Stimulated activated naive B cell treated with anti-CD40 and anti-IgM and Interleukin-4, amounts not matched to agents 10 μg/mL and 1 μg/mL and 100 μg/mL, for 72 hours (primary cell): ENCODE measurements at regions not wholly inside any gene's neighbourhood (a gene's known extent, or its start where the extent isn't known, plus 50 kb on each side); places are given as distances from the start of the nearest gene placed in this dataset.

ENCODE experiments used
- ATAC-seq, 2 donors: fragments of 150-1000 bp; cut with Tn5 transposase; replicated peaks; 2 replicates each; pipeline ENCODE4 v1.10.0; 2021; ENCODE audit warnings: moderate library complexity in 1 of 2
- DNase-seq: peaks from one replicate; pipeline ENCODE4 v3.0.0; 2021
- H3K27ac Mint-ChIP-seq: one replicate; pipeline ENCODE4 v1.8.0; 2022; ENCODE audit warnings: mild to moderate bottlenecking, mixed read lengths
- H3K27me3 Mint-ChIP-seq, 2 donors: one replicate each; pipeline ENCODE4 v1.8.0; 2022; ENCODE audit warnings: mixed read lengths in 2 of 2
- H3K36me3 Mint-ChIP-seq, 2 donors: one replicate each; pipeline ENCODE4 v1.8.0; 2022; ENCODE audit warnings: mixed read lengths in 2 of 2, mild to moderate bottlenecking in 1 of 2
- H3K4me1 Mint-ChIP-seq, 2 donors: one replicate each; pipeline ENCODE4 v1.8.0; 2022; ENCODE audit warnings: mixed read lengths in 2 of 2, mild to moderate bottlenecking in 1 of 2
- H3K4me3 Mint-ChIP-seq, 2 donors: one replicate each; pipeline ENCODE4 v1.8.0; 2022; ENCODE audit warnings: mild to moderate bottlenecking in 2 of 2, mixed read lengths in 2 of 2, moderate library complexity in 1 of 2
- H3K9me3 Mint-ChIP-seq, 2 donors: one replicate each; pipeline ENCODE4 v1.8.0; 2022; ENCODE audit warnings: mixed read lengths in 2 of 2, mild to moderate bottlenecking in 1 of 2

GRCh38 chr20:19928328-19929011, 88.7 kb upstream of the NAA20 start:
- Mint-ChIP-seq H3K4me1 (peaks cover 6 to 9% of the 10 kb centered on the region in 2 donors), H3K36me3 (no peaks in the 10 kb centered on the region), H3K4me3 (no peak overlapping the region), H3K9me3 (no peaks in the 10 kb centered on the region), H3K27ac (no peak overlapping the region), H3K27me3 (peaks cover 0 to 5% of the 10 kb centered on the region in 2 donors)
- ATAC-seq, result no peak
- DNase-seq, result no peak

DNA sequence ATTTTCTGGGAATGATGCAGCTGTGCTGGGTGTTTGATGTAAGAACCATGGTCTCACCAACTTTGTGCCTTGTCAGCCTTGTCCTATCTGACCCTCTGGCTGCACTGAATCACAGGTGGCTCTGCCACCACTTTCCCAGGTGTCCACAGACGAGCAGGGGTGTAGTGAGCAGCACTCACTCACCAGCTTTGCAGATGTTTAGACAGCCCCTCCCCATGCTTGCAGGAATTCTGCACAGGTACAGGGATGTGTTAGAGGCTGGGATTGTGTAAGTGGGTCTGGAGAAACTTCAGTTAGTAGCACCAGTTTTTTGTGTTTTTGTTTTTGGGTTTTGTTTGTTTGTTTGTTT, 88.2 kb upstream of the NAA20 start:
- ATAC-seq (no peak), DNase-seq (no peak)
- Mint-ChIP-seq H3K9me3 (no peaks in the 10 kb centered on the region), H3K4me1 (peaks cover 7 to 12% of the 10 kb centered on the region in 2 donors), H3K4me3 (no peak overlapping the region), H3K27ac (no peak overlapping the region), H3K36me3 (no peaks in the 10 kb centered on the region), H3K27me3 (peaks cover 0 to 5% of the 10 kb centered on the region in 2 donors)

GRCh38 chr20:19929481-19930145, 87.5 kb upstream of the NAA20 start:
- Mint-ChIP-seq H3K27ac (no peak overlapping the region), H3K4me1 (peaks cover 11 to 18% of the 10 kb centered on the region in 2 donors), H3K4me3 (no peak overlapping the region), H3K9me3 (no peaks in the 10 kb centered on the region), H3K36me3 (no peaks in the 10 kb centered on the region), H3K27me3 (peaks cover 0 to 5% of the 10 kb centered on the region in 2 donors)
- no peak for ATAC-seq
- DNase-seq, result no peak

GRCh38 chr20:19930426-19930825, 86.7 kb upstream of the NAA20 start:
- Mint-ChIP-seq H3K27ac (no peak overlapping the region), H3K4me3 (no peak overlapping the region), H3K27me3 (peaks cover 0 to 5% of the 10 kb centered on the region in 2 donors), H3K4me1 (peaks cover 17 to 26% of the 10 kb centered on the region in 2 donors), H3K36me3 (no peaks in the 10 kb centered on the region), H3K9me3 (no peaks in the 10 kb centered on the region)
- ATAC-seq (no peak), DNase-seq (no peak)

GRCh38 chr20:19932170-19932667, 84.9 kb upstream of the NAA20 start:
- peaks cover 28 to 44% of the 10 kb centered on the region in 2 donors for H3K4me1 Mint-ChIP-seq
- H3K27ac Mint-ChIP-seq, result no peak overlapping the region
- DNase-seq, result no peak

DNA sequence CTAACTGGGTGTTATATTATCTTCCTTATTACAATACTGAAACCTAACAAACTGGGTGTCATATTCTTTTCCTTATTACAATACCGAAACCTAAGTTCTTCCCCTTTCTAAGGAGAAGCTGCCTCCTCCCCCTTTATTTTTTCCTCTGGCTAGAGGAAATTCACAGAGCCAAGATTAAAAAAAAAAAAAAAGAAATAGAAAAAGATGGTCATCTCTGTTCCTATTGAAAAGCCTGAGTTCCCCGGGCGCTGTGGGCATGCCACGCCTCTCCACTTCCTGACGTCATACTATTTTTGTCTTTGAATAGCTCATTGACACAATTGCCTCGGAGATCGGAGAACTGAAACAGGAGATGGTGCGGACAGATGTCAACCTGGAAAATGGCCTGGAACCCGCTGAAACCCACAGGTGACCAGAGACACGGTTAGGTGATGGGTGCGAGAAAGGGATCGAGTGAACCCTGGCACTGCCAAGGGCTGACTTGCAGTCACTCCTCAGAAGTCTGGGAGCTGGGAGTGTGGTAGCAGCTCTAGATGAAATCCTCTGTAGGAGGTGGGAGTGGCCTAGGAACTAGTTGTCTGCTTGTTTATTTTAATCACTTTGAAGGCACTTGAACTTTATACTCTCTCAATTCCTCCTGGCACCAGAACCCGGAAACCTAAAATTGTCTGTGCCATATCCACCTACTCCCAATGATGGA, 82.2 kb upstream of the NAA20 start:
- DNase-seq, result peak; percentile 66
- no peaks in the 10 kb centered on the region for H3K27me3 Mint-ChIP-seq
- H3K9me3 Mint-ChIP-seq, result no peaks in the 10 kb centered on the region
- peak overlapping the region; percentile 92 for H3K27ac Mint-ChIP-seq
- no peaks in the 10 kb centered on the region for H3K36me3 Mint-ChIP-seq
- peak overlapping the region; percentile 52 to 74 for H3K4me3 Mint-ChIP-seq
- peaks cover 46 to 71% of the 10 kb centered on the region in 2 donors for H3K4me1 Mint-ChIP-seq
- ATAC-seq, result peak; percentile 67 to 73

More at GRCh38 chr20:19932170-19932667, 84.9 kb upstream of the NAA20 start:
- Mint-ChIP-seq H3K9me3 (no peaks in the 10 kb centered on the region), H3K36me3 (no peaks in the 10 kb centered on the region), H3K4me3 (no peak overlapping the region), H3K27me3 (no peaks in the 10 kb centered on the region)
- ATAC-seq, result no peak

DNA sequence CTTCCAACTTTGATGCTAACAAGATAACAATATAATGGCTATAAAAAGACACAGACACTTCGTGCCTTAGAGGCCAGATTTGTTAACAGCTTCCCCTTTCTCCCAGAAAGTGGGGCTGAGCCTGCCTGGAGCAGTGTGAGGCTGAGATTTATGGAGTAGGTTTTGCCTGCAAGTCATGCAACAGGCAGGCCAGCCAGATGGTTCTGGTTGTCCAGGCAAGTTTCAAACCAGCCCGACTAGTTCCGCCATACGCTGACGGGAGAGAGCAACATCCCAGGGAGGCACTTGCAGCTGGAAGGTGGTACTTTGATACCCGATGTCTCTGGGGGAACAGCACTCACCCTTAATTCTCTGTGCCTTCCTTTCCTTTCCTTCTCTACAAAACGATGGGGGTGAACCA, 81.3 kb upstream of the NAA20 start:
- no peak overlapping the region for H3K27ac Mint-ChIP-seq
- DNase-seq (no peak), ATAC-seq (no peak)
- peaks cover 50 to 77% of the 10 kb centered on the region in 2 donors for H3K4me1 Mint-ChIP-seq
- no peaks in the 10 kb centered on the region for H3K27me3 Mint-ChIP-seq
- H3K36me3 Mint-ChIP-seq, result peaks cover 0 to 5% of the 10 kb centered on the region in 2 donors
- H3K9me3 Mint-ChIP-seq, result peaks cover 0 to 4% of the 10 kb centered on the region in 2 donors
- H3K4me3 Mint-ChIP-seq, result no peak overlapping the region

DNA sequence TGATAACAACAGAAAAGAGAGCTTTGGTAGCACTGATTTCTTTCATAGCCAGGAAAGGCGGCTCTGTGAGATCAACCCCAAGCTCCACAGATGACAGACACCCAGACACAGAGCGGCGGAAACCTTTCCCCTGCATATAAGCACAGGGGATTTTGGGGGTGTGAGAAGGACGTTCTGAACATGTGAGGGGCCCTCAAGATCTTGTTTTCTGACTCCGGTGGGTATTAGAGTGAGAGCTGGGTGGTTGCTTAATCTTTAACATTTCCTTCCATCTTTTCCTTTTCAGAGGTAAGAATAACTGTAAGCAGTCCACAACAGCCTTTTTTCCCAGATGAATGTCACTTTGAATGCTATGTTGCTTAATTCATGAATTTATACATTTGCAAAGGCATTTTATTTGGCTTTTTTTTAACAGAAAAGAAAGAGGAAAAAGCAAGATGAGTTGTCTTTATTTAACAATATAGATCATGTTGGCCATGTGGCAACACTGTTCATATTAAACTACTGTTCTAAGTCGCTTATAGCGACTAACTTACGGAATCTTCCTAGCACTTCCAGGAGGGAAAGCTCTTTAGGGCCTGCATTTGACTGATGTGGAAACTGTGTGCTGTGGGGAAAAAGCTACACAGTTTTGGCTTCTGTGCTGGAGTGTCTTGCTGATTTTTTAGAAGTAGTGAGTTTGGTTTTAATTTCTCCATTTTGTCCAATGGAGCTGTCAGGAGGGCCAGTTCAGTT, 80.5 kb upstream of the NAA20 start:
- Mint-ChIP-seq H3K9me3 (peaks cover 0 to 6% of the 10 kb centered on the region in 2 donors), H3K4me3 (peak overlapping the region; percentile 33 to 66), H3K27ac (peak overlapping the region; percentile 89), H3K4me1 (peaks cover 53 to 84% of the 10 kb centered on the region in 2 donors), H3K36me3 (peaks cover 0 to 9% of the 10 kb centered on the region in 2 donors), H3K27me3 (no peaks in the 10 kb centered on the region)
- ATAC-seq, result no peak
- no peak for DNase-seq

GRCh38 chr20:19937218-19937617, 79.9 kb upstream of the NAA20 start:
- peak overlapping the region; percentile 89 for H3K27ac Mint-ChIP-seq

GRCh38 chr20:19937651-19938420, 79.3 kb upstream of the NAA20 start:
- Mint-ChIP-seq H3K36me3 (peaks cover 0 to 9% of the 10 kb centered on the region in 2 donors), H3K27me3 (no peaks in the 10 kb centered on the region), H3K4me3 (peak overlapping the region; percentile 58 to 66), H3K9me3 (peaks cover 0 to 6% of the 10 kb centered on the region in 2 donors), H3K4me1 (peaks cover 54 to 90% of the 10 kb centered on the region in 2 donors), H3K27ac (peak overlapping the region; percentile 89)
- DNase-seq (peak; percentile 50), ATAC-seq (peak; percentile 85 to 86)

More at GRCh38 chr20:19937218-19937617, 79.9 kb upstream of the NAA20 start:
- H3K4me1 Mint-ChIP-seq, result peaks cover 54 to 89% of the 10 kb centered on the region in 2 donors
- no peaks in the 10 kb centered on the region for H3K27me3 Mint-ChIP-seq
- H3K4me3 Mint-ChIP-seq, result peak overlapping the region; percentile 33 to 66
- H3K36me3 Mint-ChIP-seq, result peaks cover 0 to 9% of the 10 kb centered on the region in 2 donors
- DNase-seq (no peak), ATAC-seq (peak; percentile 32 to 43)
- peaks cover 0 to 6% of the 10 kb centered on the region in 2 donors for H3K9me3 Mint-ChIP-seq

DNA sequence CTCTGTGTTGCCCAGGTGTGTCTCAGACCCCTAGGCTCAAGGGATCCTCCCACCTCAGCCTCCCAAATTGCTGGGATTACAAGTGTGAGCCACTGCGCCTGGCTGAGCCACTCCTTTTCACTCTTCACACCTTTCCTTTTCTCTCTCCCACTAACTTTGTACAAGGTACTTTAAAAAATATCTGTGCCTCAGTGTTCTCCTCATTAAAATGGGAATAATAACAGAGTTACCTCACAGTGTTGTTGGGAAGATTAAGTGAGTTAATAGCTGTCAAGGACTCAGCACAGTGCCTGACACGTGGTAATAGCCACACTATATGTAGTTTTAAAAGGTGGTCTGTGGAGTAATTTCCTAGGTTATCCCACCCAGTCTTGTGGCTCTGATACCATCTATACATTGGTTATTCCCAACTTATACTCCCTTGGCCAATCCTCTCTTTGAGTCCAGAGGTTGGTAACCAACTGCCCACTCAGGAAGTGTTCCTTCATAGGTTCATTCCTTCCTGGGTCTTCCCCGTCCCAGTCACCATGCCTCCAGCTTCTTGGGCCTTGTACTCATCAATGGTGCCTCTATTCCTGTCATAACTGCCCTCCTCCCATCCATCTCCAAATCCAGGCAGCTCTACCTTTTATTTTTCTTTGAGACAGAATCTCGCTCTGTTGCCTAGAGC, 78.6 kb upstream of the NAA20 start:
- peaks cover 0 to 6% of the 10 kb centered on the region in 2 donors for H3K9me3 Mint-ChIP-seq
- peak overlapping the region; percentile 89 for H3K27ac Mint-ChIP-seq
- H3K27me3 Mint-ChIP-seq, result no peaks in the 10 kb centered on the region
- DNase-seq (no peak), ATAC-seq (no peak)
- peaks cover 55 to 90% of the 10 kb centered on the region in 2 donors for H3K4me1 Mint-ChIP-seq
- H3K36me3 Mint-ChIP-seq, result peaks cover 0 to 9% of the 10 kb centered on the region in 2 donors
- H3K4me3 Mint-ChIP-seq, result no peak overlapping the region

GRCh38 chr20:19940988-19941460, 76.1 kb upstream of the NAA20 start:
- H3K27me3 Mint-ChIP-seq, result no peaks in the 10 kb centered on the region
- H3K4me3 Mint-ChIP-seq, result no peak overlapping the region
- peaks cover 0 to 12% of the 10 kb centered on the region in 2 donors for H3K36me3 Mint-ChIP-seq
- peaks cover 58 to 93% of the 10 kb centered on the region in 2 donors for H3K4me1 Mint-ChIP-seq
- H3K27ac Mint-ChIP-seq, result peak overlapping the region; percentile 26
- no peak for DNase-seq
- H3K9me3 Mint-ChIP-seq, result peaks cover 0 to 6% of the 10 kb centered on the region in 2 donors
- no peak for ATAC-seq

GRCh38 chr20:19942611-19943010, 74.6 kb upstream of the NAA20 start:
- Mint-ChIP-seq H3K9me3 (peaks cover 0 to 6% of the 10 kb centered on the region in 2 donors), H3K4me1 (peaks cover 50 to 81% of the 10 kb centered on the region in 2 donors), H3K36me3 (peaks cover 0 to 12% of the 10 kb centered on the region in 2 donors), H3K27me3 (no peaks in the 10 kb centered on the region), H3K27ac (peak overlapping the region; percentile 81), H3K4me3 (no peak overlapping the region)
- ATAC-seq (no peak), DNase-seq (no peak)
